GM18519 (cell line): ENCODE measurements at regions not wholly inside any gene's neighbourhood (a gene's known extent, or its start where the extent isn't known, plus 50 kb on each side); places are given as distances from the start of the nearest gene placed in this dataset.

Experiments
- ATAC-seq: cut with Tn5 transposase; IDR thresholded peaks from one replicate; pipeline ENCODE4 v1.9.1; 2021; ENCODE audit warnings: mild to moderate bottlenecking, moderate library complexity; ENCODE audit not compliant: unreplicated experiment, low FRiP score

DNA sequence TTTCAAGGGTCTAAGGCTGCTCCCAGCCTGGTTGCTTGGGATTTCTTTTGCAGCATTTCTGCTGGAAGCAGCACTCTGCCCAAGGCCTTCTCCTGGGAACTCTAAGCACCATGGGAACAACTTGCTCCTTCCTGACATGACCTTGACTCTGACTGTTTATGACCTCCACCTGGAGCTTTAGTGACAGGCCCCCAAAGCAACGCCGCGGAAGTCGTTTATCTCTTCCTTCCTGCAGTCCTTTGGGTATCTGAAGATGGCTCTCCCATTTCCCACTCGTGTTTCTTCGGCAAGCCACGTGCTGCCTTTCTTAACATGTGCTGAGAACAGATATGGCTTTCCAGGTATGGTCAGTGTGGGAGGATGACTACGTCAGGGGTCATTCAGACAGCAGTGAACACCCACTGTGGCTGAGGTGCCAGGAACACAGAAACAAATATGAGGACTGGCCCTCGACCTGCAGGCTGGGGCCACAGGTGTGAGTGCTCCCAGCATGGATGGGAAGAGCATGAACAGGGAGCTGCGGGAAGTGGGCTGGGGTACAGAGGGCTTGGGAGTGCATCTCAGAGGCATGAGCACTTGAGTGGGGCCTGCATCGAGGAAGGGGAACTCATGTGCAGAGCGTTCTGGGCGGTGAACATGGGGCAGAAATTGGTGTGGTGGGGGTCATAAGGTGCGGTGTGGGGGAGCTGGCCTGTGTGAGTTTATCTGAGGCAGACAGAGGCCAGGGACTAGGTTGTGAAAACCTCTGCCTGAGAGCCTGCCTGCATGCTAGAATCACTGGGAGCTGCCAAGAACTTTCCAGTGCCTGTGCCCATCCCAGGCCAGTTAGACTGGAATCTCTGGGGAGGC is 140.5 kb downstream of the TSN start:
- no peak for ATAC-seq

DNA sequence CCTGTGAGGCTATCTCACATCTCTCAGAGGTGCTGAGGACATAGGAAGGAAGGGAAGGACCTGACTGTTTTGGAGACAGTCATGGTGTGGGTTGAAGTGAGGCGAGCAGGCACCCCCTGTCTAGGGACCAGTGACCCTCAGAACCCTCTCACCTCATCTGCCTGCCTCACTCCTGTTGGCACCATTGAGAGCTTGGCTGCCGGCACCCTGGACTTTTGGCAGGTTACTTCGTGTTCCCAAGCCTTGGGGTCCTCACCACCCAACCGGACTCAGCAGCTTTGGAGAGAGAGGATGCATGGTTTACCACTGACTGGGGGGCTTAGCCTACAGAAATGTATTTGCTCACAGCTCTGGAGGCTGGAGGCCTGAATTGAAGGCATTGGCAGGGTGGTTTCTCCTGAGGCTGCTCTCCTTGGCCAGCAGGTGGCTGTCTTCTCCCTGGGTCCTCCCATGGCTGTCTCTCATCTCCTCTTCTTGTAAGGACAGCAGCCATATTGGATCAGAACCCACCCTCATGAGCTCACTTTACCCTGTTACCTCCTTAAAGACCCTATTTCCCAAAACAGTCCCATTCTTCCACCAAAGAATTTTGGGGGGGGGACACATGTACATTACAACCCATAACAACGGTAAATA is 142.0 kb downstream of the TSN start:
- ATAC-seq: peak; percentile 84

DNA sequence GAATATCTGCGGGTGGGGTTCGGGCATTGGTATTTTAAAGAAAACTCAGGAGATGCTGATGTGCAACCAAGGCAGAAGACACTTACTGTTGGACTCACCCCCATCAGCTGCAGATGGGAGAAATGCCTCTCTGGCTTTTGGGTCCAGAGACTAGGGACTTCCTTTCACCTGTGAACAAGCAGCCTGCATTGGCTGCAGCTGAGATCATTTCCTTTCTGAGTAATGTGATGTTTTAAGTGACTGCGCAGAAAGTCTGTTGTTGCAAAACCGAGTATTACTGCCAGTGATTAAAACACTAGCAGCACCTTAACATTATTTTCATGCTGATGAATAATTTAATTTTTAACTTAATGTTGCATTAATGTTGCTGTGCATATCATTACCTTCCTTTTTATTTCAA is 143.0 kb downstream of the TSN start:
- no peak for ATAC-seq

DNA sequence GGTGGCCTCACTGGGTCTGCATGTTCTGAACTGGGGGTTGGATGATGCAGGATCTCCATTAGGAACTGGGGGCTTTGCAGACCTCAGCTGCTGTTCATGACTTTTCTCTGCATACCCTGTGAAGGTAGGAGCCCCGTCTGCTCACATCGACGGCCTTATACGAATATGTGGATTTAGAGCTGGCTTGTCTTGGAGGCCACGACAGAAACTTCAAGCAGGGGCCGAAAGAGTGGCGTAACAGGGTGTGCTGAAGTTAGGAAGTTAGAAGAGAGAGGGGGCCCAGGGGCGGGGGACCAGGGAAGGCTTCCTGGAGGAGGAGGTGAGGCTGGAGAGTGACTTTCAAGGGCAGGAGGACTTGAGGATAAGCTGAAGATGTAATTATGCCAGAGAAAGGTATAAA is 144.9 kb downstream of the TSN start:
- ATAC-seq: no peak

DNA sequence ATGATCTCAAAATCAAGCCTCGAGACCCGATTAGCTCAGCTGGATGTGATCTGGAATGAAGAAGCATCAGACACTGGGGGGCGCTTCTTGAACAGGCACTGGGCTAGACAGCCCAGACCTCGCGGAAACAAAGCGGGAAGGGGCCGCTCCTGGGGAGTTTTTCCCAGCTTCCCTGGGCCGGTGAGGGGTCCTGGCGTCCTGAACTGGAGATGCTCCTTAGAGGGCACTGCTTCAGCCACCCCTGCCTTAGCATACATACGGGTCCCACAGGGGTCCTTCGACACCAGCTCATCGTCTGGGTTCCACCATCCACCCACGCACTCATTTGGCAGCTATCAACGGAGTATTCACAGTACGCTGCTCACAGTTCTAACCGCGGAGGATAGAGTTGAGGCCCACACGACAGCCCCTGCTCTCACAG is 146.7 kb downstream of the TSN start:
- peak; percentile 41 for ATAC-seq

DNA sequence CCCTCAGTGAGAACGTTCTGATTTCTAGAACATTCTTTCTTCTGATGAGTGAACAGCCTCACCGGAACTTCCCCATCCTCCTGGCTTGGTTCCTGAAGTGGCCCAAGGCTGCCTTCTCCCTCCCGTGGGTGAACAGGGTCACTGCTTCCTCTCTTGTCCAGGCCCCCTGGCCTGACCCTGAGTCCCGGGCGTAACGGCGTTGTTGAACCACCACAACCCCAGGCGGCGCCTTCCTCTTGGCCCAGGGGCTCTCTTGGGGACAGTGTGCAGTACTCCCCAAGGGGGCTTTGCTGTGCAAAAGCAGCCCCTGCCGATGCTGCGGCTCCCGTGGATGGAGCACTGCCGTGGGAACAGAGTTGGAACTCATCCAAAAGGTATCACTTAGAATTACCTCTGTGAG is 147.2 kb downstream of the TSN start:
- ATAC-seq: peak; percentile 23

DNA sequence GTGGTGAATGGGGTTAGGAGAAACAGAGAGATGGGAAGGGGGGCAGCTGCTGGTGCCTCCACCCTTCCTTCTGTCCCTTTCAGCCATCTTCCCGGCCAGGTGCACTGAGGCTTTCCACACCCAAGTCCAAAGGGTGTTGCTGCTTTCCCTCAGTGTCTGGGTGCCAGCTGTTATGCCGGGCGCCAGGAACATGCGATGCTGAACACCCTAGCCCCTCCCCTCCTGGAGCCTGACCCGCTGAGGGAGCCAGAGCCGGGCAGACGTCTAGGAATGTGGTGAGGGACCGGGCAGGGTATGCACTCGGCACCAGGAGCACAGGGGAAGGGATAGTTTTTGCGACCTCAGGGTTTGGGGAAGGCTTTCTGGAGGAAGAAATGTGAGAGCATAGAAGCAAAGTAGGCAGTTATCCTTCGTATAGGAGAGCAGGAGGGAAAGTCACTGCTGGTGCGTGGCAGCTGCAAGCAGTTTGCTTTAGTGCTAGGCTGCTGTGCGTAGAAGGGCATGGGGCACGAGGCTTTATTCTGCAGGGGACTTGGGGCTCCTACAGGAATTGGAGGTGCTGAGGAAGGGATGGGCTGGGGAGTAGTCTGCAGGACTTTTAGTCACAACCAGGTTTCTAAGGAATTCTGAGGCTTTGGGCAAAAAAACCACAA is 147.7 kb downstream of the TSN start:
- no peak for ATAC-seq

DNA sequence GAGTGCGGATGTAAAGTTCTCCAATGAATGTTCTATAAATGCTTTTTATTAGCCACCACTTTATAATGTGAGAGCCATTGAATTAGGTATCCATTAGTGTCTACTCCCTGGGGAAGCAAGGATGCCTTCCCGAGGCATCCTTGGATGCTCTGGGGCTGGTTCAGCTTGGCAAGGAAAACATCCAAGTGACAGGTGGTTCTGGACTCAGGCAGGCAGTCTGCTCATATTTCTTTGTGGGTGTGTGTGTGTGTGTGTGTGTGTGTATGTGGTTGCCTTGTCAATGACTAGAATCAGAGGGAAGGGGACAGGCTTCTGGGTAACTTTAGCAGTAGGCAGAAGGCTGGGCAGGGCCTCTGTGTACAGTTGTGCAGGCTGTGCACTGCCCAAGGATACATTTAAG is 149.2 kb downstream of the TSN start:
- no peak for ATAC-seq

DNA sequence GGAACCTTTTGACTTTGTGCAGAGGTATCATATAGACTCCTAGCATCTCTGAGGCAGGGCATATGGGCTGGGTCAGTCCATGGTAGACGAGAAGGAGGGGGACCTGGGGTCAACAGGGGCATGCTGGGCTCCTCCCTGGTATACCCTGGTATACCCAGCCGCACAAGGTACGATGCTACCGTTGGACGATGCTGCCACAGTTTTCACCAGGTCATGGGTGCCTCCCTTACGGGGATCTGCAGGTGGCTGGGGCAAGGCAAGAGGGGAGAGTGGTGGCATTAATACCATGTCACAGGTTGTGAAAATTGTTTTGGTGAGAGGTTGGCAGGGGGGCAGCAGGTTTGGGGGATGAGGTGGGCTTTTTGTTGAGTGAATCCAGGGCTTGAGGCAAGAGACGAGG is 149.8 kb downstream of the TSN start:
- ATAC-seq: no peak

DNA sequence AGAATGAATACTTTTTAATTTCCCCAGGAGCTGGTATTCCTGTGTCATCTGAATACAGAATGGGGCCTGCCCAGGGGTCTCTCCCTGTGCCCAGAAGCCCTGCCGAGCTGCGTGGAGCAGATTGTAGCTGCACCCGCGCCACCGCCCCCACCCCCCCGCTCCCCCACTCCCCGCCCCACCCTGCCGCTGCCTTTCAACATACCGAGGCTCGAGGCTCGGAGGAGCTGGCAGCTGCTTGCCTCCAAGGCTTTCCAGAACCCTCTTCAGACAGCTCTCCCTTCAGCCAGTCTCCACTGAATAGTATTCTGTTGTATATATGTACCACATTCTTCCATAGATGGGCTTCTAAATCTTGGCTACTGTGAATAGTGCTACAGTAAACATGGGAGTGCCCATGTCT is 150.7 kb downstream of the TSN start:
- ATAC-seq: no peak

DNA sequence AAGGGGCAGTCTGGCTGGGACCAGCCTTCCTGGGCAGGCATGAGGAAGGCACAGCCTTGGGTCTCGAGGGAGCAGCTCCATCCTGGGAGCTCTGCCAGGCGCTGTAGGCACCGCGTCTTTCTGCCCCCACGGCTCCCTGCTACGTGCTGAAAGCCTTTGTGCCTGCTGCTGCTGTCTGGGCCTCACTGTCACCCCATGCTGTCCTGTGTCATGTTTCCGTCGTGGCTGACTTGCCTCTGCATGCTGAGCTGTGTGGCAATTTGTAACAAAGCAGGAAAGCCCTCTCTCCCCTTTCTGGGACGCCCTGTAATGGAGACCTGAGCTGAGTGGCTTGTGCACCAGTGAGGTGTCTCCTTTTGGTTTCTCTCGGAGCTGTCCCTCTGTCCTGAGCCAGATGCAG is 152.5 kb downstream of the TSN start:
- no peak for ATAC-seq

DNA sequence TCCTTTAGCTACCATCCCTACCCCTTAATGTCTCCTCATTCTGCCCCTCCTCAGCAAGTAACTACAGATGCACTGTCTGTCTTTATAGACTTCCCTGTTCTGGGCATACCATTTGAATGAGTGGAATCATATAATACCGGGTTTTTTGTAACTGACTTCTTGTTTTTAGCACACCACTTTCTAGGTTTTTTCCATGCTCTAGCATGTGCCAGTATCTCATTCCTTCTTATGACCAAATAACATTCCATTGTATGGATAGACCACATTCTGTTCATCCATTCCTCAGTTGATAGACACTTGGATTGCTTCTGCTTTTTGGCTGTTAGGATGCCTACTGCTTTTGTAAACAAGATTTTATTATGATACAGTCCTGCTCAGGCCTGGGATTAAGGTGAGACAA is 154.7 kb downstream of the TSN start:
- ATAC-seq: no peak

DNA sequence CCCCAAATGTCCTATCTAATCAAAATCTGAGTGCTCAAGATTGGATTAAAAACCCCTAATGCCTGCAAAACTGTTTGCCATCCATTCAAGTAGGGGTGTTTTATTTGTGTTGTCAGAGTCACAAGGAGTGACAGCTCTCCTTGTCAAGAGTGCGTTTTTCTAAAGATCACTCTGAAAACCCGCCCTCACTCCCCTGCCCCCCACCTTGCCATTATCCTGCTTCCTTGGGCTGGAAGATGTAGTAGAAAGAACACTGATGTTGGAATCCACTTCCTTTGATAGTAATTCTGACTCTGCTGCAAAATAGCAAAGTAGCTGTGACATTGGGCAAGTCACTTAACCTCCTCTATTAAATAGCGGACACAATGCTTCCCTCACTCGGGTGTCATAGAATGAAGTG is 155.6 kb downstream of the TSN start:
- ATAC-seq: no peak

DNA sequence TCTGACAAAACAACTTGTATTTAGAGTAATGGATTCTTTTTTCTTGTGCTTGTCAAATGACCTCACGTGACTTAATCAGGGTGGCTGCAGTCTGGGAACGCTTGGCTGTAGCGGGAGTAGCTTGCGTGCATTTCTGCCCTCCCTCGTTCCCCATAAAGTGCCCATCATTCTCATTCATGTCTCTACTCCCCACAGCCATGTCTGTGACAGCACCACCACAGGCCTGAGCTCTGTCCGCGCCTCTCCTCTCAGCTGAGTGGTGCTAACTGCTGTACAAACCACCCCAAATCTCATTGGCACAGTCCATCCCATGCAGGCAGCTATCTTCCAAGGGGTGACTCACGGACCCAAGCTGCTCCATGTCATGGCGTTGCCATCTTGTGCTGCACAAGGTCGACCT is 161.7 kb downstream of the TSN start:
- ATAC-seq: no peak

DNA sequence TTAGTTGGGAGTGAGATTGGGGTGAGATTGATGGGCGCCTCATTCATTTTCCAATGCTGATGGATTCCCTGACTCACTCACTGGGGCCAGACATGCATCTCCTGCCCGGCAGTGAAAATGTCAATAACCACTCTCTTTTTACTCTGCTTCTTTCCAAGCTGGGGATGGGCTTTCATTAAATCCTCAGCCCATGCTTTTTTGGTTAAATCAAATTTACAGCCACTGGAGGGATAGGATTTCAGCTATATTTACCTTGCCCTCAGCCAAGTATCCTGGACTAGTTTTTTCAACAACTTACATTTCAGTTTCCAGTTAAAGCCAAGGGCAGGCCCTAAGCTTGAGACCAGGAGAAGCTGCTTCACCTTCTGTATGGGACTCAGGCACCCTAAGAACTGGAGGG is 162.8 kb downstream of the TSN start:
- ATAC-seq: no peak

DNA sequence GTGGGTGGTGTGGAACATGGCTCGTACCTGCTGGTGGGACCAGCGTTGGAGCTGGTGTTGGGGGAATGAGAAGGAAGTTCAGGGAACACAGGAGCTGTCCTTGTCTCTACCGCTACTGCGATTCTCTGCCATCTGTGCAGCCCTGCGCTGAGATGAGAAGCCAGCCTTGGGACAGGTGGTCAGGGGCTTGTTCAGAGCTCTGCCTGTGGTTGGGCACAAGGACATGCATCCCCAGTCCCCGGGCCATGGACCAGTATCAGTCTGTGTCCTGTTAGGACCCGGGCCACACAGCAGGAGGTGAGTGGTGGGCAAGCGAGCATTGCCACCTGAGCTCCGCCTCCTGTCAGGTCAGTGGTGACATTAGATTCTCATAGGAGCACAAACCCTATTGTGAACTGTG is 164.4 kb downstream of the TSN start:
- ATAC-seq: no peak

DNA sequence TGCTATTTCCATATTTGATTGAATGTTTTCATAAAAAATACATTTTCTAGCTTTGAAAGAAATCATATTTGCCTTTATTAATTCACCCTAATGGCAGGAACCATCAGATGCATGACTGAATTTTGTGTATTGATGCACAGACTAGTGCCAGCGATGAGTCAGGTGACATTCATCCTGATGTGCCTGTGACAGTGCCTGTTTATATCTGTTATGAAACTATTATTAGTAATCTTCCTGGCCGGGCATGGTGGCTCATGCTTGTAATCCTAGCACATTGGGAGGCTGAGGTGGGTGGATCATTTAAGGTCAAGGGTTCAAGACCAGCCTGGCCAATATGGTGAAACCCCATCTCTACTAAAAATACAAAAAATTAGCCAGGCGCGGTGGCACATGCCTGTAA is 170.0 kb downstream of the TSN start:
- ATAC-seq: no peak

DNA sequence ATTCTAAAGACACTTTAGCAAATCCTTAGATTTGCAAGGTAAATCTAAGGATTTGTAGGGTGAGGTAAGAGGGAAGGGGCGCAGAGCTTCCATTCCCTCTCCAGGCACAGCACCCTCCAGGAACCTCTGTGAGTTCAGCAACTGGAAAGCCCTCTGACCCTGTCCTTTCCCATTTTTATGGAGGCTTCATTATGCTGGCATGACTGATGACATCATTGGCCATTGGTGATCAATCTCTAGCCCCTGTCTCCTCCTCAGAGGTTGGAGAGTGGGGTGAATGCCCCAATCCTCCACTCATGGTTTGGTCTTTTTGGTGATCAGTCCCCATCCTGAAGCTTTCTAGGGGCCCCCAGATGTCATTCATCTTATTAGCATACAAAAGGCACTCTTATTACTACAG is 187.8 kb downstream of the TSN start:
- ATAC-seq: no peak

DNA sequence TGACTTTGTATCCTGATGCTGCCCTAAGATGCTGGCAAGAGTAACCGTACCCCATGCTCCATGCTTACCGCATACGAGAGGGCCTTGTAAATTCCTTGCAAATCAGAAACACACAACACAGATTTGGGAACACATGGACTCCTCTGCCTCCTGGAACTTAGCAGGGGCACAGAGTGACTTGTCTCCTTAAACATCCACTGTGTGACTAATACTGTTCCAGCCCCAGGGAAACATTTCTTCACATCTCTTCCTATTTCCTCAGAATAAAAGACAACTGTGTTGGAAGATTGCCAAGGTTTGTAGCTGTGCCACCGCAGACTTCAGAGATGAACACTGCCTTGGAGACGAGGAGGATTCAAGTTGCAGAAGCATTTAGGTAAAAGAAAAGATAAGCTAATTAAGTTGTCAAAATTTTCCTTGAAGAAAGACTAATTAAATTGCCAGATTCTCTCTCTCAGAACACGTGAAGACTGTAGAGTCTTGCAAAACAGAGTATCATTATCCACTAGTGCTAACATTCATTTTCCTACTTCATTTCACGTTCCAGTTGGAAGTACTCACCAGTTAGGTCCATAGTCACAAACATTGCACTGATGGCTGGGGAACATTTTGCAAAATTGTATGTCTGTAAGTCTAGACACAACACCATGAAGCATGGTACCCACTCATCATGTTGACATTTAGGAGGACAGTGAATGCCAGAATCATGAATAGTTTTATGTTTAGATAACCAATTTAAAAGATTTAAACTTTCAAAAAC is 188.8 kb downstream of the TSN start:
- no peak for ATAC-seq

DNA sequence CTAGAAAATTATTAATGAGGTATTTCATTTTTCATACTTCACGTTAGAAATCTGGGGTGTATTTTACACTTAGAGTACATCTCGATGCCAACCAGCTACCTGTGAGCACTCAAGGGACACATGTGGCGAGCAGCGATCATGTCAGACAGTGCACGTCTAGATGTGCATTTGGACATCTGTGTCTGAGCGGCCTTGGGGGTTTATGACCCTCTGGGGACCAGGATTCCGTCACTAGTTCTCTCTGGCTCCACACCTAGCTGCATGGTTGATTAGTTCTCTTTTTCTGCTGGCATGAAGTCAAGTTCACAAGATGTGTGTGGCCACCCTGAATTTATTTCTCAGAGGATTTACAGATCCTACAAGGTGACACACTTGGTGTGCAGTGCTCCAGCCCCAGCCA is 192.2 kb downstream of the TSN start:
- ATAC-seq: no peak

DNA sequence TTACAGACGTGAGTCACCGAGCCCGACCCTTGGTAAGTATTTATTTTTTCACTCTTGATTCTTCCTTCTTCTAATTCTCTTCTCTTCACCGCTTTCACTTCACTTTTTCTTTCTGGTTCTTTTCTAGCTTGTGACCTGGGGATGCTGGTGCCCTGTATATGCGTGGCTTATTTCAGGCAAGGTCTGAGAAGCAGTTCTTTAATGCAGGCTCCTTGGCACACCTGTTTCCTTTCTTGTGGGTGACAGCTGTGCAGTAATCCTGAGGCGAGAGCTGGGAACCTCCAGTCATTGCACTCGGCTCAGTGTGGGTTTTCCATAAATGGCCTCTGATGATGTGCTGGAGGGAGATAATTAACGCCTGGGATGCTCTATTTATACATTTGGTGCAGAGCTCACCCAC is 193.8 kb downstream of the TSN start:
- ATAC-seq: no peak
